ENCODE measurements at regions not wholly inside any gene's neighbourhood (a gene's known extent, or its start where the extent isn't known, plus 50 kb on each side); places are given as distances from the start of the nearest gene placed in this dataset.

- Mint-ChIP-seq H3K4me3 (no peak overlapping the region), H3K9me3 (no peaks in the 10 kb centered on the region), H3K27ac (no peak overlapping the region), H3K36me3 (ENCODE audit: low read depth) (no peaks in the 10 kb centered on the region), H3K27me3 (peaks cover 4% of the 10 kb centered on the region), H3K4me1 (no peaks in the 10 kb centered on the region)
- no peak for DNase-seq
- POLR2A ChIA-PET: no interaction called here
- CTCF ChIA-PET: no interaction called here
These were observed 89.4 kb downstream of the BARX1 start for GRCh38 chr9:93865716-93866115.

- Mint-ChIP-seq H3K4me1 (no peaks in the 10 kb centered on the region), H3K27ac (no peak overlapping the region), H3K27me3 (peaks cover 9% of the 10 kb centered on the region), H3K9me3 (no peaks in the 10 kb centered on the region), H3K4me3 (no peak overlapping the region), H3K36me3 (ENCODE audit: low read depth) (no peaks in the 10 kb centered on the region)
- ChIA-PET POLR2A (no interaction called here), CTCF (no interaction called here)
- DNase-seq: no peak
These were observed 89.9 kb downstream of the BARX1 start for GRCh38 chr9:93865245-93865644.

- Mint-ChIP-seq H3K36me3 (ENCODE audit: low read depth) (no peaks in the 10 kb centered on the region), H3K9me3 (no peaks in the 10 kb centered on the region), H3K27ac (no peak overlapping the region), H3K4me1 (no peaks in the 10 kb centered on the region), H3K27me3 (peaks cover 13% of the 10 kb centered on the region), H3K4me3 (no peak overlapping the region)
- ChIA-PET CTCF (no interaction called here), POLR2A (no interaction called here)
- DNase-seq: no peak
These were observed 90.3 kb downstream of the BARX1 start for GRCh38 chr9:93864840-93865239.

- CTCF ChIA-PET: no interaction called here
- H3K36me3 Mint-ChIP-seq (ENCODE audit: low read depth): no peaks in the 10 kb centered on the region
- POLR2A ChIA-PET: no interaction called here
- no peak for DNase-seq
- no peak overlapping the region for H3K4me3 Mint-ChIP-seq
- no peaks in the 10 kb centered on the region for H3K4me1 Mint-ChIP-seq
- peaks cover 19% of the 10 kb centered on the region for H3K27me3 Mint-ChIP-seq
- H3K9me3 Mint-ChIP-seq: no peaks in the 10 kb centered on the region
- no peak overlapping the region for H3K27ac Mint-ChIP-seq
These were observed 91.1 kb downstream of the BARX1 start for GRCh38 chr9:93864032-93864431.

DNA sequence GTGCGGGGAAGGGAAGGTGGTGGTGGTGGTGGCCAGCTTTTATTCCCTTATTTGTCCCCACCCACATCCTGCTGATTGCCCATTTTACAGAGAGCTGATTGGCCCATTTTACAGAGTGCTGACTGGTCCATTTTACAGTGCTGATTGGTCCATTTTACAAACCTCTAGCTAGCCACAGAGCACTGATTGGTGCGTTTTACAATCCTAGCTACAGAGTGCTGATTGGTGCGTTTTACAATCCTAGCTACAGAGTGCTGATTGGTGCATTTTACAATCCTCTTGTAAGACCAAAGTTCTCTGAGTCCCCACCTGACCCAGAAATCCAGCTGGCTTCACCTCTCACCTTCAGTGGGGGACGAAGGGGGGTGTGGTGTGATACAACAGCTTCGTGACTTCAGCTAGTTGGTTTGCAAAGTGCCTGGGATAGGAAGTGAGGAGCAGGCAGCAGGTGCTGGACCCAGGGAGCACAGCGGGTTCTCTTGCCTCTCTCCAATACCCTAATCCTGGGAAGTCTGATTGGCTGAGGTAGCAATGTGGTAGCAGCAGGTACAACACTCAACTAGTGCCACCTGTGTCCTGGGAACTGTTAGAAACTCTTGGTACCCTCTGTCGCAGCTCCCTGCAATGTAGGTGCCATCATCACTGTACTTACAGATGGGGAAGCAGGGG is 92.1 kb downstream of the BARX1 start:
- H3K4me3 Mint-ChIP-seq: no peak overlapping the region
- CTCF ChIA-PET: no interaction called here

DNA sequence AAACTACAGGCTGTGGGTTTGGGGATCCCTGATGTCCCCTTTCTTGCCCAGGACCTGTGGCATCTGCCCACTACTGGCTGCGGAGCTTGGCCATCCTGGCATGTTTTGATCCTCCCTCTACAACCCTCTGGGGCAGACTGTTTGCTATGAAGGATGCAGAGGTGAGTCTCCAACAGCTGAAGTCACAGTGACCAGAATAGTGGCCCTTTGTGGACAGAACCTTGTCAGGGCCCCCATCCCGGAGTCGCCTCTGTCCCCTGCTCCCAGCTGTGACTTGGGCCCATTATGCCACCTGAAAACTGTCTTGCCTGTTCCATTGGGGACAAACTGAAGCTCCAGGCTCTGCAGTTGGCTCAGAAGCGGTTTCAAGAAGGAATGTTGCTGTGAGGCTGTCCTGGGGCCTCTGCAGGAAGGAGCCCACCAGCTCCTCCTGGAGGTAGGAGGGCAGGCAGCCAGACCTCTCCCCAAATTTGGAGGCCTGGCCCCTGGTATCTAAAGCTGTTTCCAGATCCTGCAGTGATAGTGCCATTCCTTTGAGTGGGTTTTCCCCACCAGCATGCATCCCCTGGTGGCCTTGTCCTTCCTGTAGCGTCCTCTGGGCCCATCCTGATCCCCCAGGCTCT is 93.3 kb downstream of the BARX1 start:
- POLR2A ChIA-PET: no interaction called here
- no peak for DNase-seq
- no peak overlapping the region for H3K4me3 Mint-ChIP-seq
- no peak overlapping the region for H3K27ac Mint-ChIP-seq
- H3K27me3 Mint-ChIP-seq: peaks cover 29% of the 10 kb centered on the region
- CTCF ChIA-PET: no interaction called here
- no peaks in the 10 kb centered on the region for H3K36me3 Mint-ChIP-seq (ENCODE audit: low read depth)
- no peaks in the 10 kb centered on the region for H3K9me3 Mint-ChIP-seq
- no peaks in the 10 kb centered on the region for H3K4me1 Mint-ChIP-seq

More for the DNA sequence above, 92.1 kb downstream of the BARX1 start:
- no peak for DNase-seq
- H3K27me3 Mint-ChIP-seq: peaks cover 21% of the 10 kb centered on the region
- H3K36me3 Mint-ChIP-seq (ENCODE audit: low read depth): no peaks in the 10 kb centered on the region
- no peak overlapping the region for H3K27ac Mint-ChIP-seq
- H3K9me3 Mint-ChIP-seq: no peaks in the 10 kb centered on the region
- H3K4me1 Mint-ChIP-seq: no peaks in the 10 kb centered on the region
- POLR2A ChIA-PET: no interaction called here

- H3K4me1 Mint-ChIP-seq: no peaks in the 10 kb centered on the region
- ChIA-PET CTCF (no interaction called here), POLR2A (no interaction called here)
- no peaks in the 10 kb centered on the region for H3K9me3 Mint-ChIP-seq
- peaks cover 36% of the 10 kb centered on the region for H3K27me3 Mint-ChIP-seq
- no peak for DNase-seq
- no peak overlapping the region for H3K4me3 Mint-ChIP-seq
- H3K36me3 Mint-ChIP-seq (ENCODE audit: low read depth): no peaks in the 10 kb centered on the region
- no peak overlapping the region for H3K27ac Mint-ChIP-seq
These were observed 94.2 kb downstream of the BARX1 start for GRCh38 chr9:93860694-93861658.

DNA sequence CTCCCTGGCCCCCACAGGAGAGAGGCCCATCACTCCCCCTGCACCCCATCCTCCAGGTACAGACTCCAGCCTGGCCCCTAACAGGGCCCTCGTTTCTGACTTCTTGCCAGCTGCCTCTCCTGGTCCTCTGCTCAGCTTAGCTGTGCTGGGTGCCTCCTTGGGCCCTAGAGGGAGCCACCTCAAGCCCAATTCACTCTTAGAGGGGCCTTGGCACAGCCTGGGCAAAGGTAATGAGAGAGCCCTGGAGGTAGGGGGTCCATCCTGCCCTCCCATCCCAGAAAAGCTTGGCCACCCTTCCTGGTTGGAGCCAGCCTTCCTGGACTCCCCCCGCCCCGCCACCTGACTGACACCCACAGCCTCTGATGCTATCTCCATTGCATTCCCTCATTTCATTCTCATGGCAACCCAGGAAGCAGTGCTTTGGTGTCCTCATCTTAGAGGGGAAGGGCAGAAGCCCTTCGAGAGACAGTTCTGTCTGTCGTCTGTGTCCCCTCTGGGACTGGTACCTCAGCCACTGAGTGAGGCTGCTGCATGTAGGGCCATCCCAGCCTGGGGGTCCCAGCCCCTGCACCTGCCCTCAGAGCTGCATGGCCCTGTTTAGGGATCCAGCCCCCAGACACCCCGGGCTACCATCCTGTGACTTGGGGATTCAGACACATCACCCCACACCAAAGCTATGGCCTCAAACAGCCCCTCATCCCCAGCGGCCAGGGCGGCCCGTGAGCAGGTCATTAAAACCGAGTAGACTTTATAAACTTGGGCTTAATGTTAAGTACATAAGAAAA is 95.5 kb downstream of the BARX1 start:
- ChIA-PET POLR2A (no interaction called here), CTCF (no interaction called here)
- Mint-ChIP-seq H3K4me1 (no peaks in the 10 kb centered on the region), H3K4me3 (no peak overlapping the region), H3K36me3 (ENCODE audit: low read depth) (no peaks in the 10 kb centered on the region), H3K27ac (no peak overlapping the region), H3K9me3 (no peaks in the 10 kb centered on the region), H3K27me3 (peaks cover 49% of the 10 kb centered on the region)
- DNase-seq: no peak

- H3K4me3 Mint-ChIP-seq: no peak overlapping the region
- H3K36me3 Mint-ChIP-seq (ENCODE audit: low read depth): no peaks in the 10 kb centered on the region
- H3K27ac Mint-ChIP-seq: no peak overlapping the region
- H3K9me3 Mint-ChIP-seq: no peaks in the 10 kb centered on the region
- peaks cover 59% of the 10 kb centered on the region for H3K27me3 Mint-ChIP-seq
- H3K4me1 Mint-ChIP-seq: no peaks in the 10 kb centered on the region
- ChIA-PET CTCF (no interaction called here), POLR2A (no interaction called here)
- no peak for DNase-seq
These were observed 97.6 kb downstream of the BARX1 start for GRCh38 chr9:93857528-93857927.

DNA sequence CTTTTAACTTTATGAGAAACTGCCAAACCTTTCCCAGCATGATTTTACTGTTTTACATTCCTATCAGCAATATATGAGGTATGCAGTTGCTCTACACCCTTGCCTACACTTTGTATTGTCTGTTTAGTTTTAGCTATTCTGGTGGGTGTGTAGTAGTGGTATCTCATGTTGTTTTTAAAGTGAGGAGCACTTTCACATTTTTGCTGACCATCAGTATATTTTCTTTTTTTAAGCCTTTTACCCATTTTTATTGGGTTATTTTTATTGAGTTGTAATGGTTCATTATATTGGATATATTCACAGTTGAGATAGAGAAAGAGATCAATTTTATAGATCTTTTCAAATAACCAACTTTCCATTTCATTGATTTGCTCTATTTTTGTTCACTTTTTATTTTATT is 102.4 kb downstream of the BARX1 start:
- ChIA-PET CTCF (no interaction called here), POLR2A (no interaction called here)
- Mint-ChIP-seq H3K36me3 (ENCODE audit: low read depth) (no peaks in the 10 kb centered on the region), H3K4me3 (no peak overlapping the region), H3K27ac (no peak overlapping the region), H3K27me3 (peaks cover 59% of the 10 kb centered on the region), H3K9me3 (no peaks in the 10 kb centered on the region), H3K4me1 (no peaks in the 10 kb centered on the region)
- DNase-seq: no peak

GRCh38 chr9:93846349-93846748 is 108.8 kb downstream of the BARX1 start:
- peaks cover 56% of the 10 kb centered on the region for H3K27me3 Mint-ChIP-seq
- peaks cover 2% of the 10 kb centered on the region for H3K9me3 Mint-ChIP-seq
- POLR2A ChIA-PET: no interaction called here
- no peak for DNase-seq
- H3K4me3 Mint-ChIP-seq: no peak overlapping the region
- no peaks in the 10 kb centered on the region for H3K4me1 Mint-ChIP-seq
- CTCF ChIA-PET: no interaction called here
- no peaks in the 10 kb centered on the region for H3K36me3 Mint-ChIP-seq (ENCODE audit: low read depth)
- H3K27ac Mint-ChIP-seq: no peak overlapping the region

DNA sequence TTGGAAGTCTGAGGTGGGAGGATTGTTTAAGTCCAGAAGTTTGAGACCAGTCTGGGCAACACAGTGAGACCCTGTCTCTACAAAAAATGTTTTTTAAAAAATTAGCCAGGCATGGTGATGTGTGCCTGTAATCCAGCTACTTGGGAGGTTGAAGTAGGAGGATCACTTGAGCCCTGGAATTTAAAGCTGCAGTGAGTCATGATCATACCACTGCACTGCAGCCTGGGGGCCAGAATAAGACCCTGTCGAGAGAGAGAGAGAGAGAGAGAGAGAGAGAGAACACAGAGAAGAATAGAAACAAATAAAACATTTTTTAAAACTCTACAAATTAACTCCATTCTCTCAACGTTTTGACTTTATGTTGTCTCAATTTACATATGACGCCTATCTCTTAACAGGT is 111.8 kb downstream of the BARX1 start:
- Mint-ChIP-seq H3K36me3 (ENCODE audit: low read depth) (no peaks in the 10 kb centered on the region), H3K9me3 (peaks cover 2% of the 10 kb centered on the region), H3K27me3 (peaks cover 42% of the 10 kb centered on the region), H3K4me3 (no peak overlapping the region), H3K27ac (no peak overlapping the region), H3K4me1 (no peaks in the 10 kb centered on the region)
- ChIA-PET CTCF (no interaction called here), POLR2A (no interaction called here)
- DNase-seq: no peak

DNA sequence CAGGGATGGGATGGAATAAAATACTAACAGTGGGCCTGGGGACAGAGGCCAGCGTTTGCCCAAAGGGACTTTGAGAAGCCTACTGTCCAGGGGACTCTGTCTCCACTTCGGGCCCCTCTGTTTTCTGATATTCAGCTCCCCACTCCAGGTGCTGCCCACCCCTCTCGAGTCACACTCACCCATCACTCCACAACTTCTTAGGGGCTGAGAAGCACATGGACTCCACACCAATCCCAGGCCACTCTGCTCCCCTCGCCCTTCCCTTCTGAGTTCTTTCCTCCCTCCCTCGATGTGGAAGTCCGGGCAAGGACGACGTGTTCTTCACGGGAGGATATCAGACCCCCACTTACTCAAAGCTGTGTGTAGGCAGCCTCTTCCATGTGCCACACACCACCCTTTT is 124.5 kb downstream of the BARX1 start:
- CTCF ChIA-PET: no interaction called here
- POLR2A ChIA-PET: no interaction called here
- no peak overlapping the region for H3K27ac Mint-ChIP-seq
- no peaks in the 10 kb centered on the region for H3K36me3 Mint-ChIP-seq (ENCODE audit: low read depth)
- no peak for DNase-seq
- no peaks in the 10 kb centered on the region for H3K9me3 Mint-ChIP-seq
- no peak overlapping the region for H3K4me3 Mint-ChIP-seq
- peaks cover 42% of the 10 kb centered on the region for H3K27me3 Mint-ChIP-seq
- peaks cover 5% of the 10 kb centered on the region for H3K4me1 Mint-ChIP-seq
